GM18511 (cell line): ENCODE measurements at regions not wholly inside any gene's neighbourhood (a gene's known extent, or its start where the extent isn't known, plus 50 kb on each side); places are given as distances from the start of the nearest gene placed in this dataset.
"Not testable (repeated sequence)": the region's sequence is repeated elsewhere in the genome, so short reads cannot be mapped to it uniquely, and the experiment has no call there.

ENCODE experiments used
- ATAC-seq: cut with Tn5 transposase; IDR thresholded peaks from one replicate; pipeline ENCODE4 v1.9.1; 2021; ENCODE audit warnings: mild to moderate bottlenecking, moderate library complexity; ENCODE audit not compliant: unreplicated experiment

DNA sequence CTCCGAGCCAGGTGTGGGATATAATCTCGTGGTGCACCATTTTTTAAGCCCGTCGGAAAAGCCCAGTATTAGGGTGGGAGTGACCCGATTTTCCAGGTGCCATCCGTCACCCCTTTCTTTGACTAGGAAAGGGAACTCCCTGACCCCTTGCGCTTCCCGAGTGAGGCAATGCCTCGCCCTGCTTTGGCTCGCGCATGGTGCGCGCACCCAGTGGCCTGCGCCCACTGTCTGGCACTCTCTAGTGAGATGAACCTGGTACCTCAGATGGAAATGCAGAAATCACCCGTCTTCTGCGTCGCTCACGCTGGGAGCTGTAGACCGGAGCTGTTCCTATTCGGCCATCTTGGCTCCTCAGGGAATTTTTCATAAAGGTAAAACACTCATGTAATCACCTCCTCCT lies 63.9 kb downstream of the RWDD3 start:
- not testable (repeated sequence) for ATAC-seq

- no peak for ATAC-seq
These were observed 67.1 kb downstream of the RWDD3 start for GRCh38 chr1:95301091-95301490.

DNA sequence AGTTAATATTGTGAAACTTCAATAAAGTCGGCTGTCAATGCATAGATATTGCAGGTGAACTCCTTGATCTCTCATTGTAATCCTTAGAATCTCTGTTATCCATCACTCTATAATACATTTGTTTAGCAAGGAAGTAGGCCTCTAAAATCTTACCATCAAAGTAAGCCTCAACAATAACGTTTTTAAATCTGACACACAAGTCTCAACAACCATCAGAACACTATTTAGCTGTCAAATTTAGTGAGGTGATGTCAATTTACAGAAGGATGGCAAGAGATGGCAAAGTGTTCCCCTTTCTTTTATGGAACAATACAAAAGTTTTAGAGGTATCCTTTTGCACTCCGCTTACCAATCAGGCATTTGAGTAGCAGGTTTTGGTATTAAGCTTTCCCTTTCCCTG lies 67.6 kb downstream of the RWDD3 start:
- no peak for ATAC-seq

DNA sequence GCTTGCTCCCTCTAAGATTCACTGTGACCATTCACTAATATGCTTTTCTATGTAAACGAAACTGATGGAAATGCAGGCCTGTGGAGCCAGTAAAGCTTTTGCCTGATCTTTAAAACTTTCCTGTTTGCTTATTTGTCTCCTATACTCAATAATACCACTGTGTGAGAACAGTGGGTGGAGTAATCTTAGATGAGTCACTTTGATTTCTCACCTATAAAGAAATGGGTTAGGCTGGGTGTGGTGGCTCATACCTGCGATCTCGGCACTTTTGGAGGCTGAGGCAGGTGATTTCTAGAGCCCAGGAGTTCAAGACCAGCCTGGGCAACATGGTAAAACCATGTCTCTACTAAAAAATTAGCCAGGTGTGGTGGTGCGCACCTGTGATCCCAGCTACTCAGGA lies 70.8 kb downstream of the RWDD3 start:
- ATAC-seq = no peak

- ATAC-seq = no peak
These were observed 74.4 kb downstream of the RWDD3 start for GRCh38 chr1:95308276-95309030.

GRCh38 chr1:95309031-95309471 lies 75.0 kb downstream of the RWDD3 start:
- ATAC-seq = no peak

DNA sequence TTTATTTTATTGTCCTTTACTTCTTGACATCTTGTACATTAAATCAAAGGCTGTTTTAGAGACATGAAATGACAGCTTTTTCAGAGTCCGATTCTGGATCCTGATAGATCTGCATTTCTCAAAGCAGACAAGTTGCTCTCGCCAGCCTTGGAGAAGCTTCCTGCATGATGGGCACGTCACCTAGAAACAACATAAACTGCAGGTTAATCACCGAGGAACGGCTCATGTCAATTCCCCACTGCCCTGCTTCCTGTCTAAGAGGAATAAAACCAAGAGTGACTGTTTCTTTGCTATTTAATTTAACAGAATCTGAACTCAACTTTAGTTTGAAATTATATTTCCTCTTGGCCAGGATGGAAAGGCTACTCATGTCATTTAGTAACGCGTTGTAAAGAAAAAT lies 77.0 kb downstream of the RWDD3 start:
- no peak for ATAC-seq

GRCh38 chr1:95311762-95312161 lies 77.8 kb downstream of the RWDD3 start:
- ATAC-seq = no peak

DNA sequence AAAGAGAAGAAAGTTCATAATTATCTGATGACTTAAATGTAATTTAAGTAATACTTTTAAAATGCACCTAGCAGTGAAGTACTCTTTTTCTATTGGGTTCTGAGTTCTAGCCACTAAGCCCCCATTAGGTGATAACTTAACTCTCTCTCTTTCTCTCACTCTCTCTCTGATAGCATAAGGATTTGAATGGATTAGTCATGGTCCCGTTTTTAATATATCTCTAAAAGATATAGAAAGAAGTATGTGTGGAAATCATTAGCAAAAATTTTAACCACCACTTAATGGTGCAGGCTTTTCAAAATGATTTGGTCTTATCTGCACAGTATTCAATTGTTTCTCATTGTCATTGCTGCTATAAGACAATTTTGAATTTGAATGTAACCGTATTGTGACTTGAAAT lies 78.2 kb downstream of the RWDD3 start:
- no peak for ATAC-seq

- ATAC-seq = no peak
These were observed 79.5 kb downstream of the RWDD3 start for GRCh38 chr1:95313527-95313926.

DNA sequence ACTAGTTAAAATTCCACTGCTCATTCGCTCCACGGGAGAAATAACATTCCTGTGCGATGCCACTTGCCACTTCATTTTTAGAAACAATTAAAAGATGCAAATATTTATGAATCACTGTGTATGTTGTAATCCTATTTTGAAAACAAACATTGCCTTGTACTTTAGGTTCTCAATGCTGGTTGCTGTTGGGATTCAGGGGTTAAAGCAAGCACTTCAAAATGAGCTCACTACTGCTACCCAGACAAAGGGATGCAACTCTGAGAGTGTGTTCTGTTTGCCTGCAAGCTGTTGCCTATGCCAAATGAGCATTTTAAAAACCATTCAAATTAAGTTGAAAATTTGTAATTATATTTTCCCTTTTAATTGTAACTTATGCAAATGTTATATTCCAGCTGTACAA lies 87.5 kb downstream of the RWDD3 start:
- ATAC-seq = no peak

DNA sequence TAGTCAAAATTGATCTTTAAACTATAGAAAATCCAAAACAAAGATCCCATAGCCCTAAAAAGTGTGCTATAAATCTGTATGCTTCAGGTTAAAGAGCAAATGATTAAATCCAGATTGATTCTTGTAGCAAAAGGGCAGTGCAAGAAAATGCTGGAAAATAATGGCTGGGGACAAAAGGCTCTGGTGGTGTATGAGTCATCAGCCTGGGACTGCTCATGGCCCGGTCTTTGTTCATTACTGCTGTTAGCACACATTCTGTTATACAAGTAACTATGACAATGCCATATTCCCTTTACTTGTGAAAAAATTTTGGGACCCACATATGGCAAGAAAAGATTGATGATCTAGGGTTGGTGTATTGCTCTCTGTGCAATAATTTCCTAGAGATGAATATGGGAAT lies 89.1 kb downstream of the RWDD3 start:
- ATAC-seq = no peak

DNA sequence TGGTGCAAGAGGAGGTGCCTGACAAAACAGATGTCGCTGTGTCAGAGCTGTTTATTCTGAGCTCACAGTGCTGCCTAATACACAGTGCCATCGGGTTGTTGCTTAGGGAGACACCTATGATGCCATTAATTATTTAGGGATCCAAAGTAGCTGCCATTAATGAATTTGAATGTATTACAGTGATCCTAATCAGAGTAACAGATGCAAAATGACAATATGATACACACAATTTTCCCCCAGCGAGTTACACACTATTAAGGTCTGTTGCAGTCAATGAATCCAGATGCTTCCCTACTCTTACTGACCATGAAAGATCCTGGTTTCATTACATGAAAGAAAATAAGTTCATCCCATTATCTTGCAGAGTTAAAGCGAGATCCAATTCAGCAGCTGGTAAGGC lies 91.3 kb downstream of the RWDD3 start:
- no peak for ATAC-seq

DNA sequence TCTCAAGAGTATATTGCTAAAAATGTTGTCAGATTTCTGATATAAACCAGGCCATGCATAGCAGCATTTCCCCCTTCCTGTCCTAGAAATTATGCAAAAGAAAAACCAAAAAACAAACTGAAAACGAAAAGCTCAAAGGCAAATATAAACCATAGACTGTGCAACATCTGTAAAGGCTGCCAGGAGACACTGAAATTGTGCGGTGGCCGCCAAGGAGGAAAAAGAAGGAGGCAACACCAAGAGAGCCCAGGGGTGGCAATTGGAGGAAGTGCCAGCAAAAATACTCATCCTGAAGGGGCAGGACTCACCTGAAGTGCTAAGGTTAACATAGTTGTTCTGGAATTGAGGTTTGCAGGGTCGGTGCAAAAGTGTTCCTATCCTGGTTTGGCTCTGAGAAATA lies 92.0 kb downstream of the RWDD3 start:
- ATAC-seq = no peak

DNA sequence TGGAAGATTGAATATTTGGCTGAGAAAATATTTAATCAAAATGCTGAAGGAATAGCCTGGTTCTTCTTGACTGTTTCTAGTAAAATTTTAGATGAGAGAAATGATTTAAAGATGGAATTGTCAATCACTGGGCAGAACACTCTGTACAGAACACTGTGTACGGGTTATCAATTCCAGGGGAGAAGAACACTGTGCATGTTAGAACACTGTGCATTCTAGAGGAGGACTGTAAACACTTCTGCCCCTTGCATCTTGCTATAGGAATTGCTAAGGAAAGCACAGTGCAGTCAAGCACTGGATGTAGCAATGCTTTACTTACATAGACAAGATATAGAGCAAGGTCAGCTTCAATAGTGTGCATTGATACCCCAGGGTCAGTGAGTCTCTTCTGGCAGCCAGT lies 98.7 kb downstream of the RWDD3 start:
- ATAC-seq = no peak

DNA sequence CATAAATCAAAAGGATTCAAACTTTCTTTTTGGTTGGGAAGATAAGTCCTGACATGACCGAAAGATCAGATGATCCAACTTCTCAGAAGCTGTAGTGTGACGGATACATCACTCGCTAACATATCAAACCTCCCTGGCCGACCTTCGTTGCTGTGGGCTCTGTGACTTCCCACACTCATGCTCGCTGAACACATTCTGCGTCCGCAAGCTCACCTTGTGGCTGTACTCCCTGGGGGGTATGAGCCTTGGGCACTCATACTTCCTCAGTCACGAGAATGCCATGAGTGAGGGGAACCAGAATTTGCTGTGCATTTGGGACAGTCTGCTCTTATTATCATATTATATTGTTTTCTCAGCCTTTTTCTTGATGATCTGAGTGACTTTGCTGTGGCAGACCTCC lies 105.4 kb downstream of the RWDD3 start:
- no peak for ATAC-seq

- no peak for ATAC-seq
These were observed 106.1 kb downstream of the RWDD3 start for GRCh38 chr1:95340061-95340460.

GRCh38 chr1:95352767-95353166 lies 118.8 kb downstream of the RWDD3 start:
- no peak for ATAC-seq

DNA sequence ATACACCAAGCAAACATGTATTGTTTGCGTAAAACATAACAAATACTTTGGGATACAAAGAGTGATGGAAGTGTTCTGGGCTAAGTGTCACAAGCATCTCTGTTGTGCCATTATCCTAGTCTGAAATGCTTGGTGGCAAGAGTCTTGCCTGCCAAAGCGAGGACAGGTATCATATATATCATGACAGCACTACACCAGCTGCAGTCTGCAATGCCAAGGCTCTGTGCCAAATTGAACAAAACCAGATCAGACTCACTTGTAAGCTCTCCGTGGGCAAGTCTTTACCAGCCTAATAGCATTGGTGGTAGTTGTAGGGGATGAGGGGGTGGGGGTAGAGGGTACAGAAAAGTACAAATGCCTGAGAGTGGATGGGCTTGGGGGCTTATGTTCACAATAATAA lies 119.2 kb downstream of the RWDD3 start:
- no peak for ATAC-seq

DNA sequence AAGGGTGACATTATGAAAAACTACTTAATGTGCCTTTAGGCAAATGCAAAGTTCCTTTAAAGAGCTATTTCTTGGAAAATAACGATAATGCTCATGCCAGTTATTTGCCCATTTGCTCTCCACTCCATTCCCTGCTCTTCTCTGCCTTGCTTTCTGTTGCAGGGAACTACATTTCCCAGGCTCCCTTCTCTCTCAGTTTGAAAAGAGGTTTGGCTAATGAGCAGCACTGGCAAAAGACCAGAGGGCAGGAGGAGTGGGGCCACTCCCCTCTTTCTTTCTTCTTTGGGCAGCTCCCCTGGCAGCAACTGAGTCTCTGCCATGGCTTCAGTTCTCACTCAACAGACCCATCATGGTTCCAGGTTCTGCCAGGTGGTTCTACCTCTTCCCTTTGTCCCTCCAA lies 130.5 kb downstream of the RWDD3 start:
- no peak for ATAC-seq

DNA sequence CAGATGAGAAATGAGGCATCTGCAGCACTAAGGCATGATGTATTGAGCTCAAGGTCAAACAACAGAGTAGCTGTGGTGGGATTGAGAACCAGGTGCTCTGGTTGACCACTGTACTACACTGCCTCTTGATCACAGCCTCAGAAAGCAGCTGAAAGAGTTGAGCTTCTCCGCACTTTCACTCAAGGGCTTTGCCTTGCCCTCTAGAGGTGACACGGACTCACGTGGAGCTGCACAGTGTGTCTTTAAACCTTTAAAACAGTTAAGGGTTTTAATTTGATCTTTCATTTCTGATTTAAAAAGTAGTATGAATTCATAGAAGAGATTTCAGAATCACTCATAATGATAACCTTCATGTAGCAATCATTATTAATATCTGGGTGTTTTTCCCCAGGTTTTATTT lies 132.5 kb downstream of the RWDD3 start:
- no peak for ATAC-seq

- ATAC-seq = no peak
These were observed 134.2 kb downstream of the RWDD3 start for GRCh38 chr1:95368178-95368577.

DNA sequence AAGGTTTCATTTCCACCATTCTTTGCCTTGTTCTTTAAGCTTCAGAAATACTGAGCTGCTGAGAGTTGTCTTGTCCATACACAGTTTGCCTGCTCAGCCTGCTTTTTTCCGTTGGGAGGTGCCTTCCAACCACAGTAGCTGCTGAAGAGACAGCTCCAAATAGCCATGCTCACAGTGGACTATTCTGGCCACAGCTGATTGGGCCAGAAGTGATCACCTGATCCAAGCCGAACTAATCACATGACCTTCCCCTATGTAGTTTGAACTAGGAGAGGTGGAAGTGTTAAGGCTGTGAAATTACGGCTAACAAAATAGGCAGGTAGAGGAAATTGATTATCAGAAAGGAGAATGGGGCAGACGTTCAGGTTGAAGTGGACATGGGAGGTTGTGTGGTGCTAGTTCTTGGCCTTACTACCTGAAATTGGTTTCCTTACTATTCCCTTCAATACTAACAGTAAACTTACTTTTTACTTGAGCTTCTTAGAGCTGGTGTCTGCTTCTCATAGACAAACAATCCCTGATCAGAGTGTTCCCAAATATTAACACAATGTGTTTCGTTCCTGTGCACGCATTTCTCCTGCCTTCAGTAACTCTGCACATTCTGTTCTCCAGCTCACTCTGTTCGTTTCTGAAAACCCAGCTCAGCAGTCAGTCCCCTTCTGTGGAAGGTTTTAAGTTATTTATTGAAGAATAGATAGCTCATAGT lies 136.1 kb downstream of the RWDD3 start:
- ATAC-seq = no peak
